Neural cell (in vitro differentiated cells): ENCODE measurements at regions not wholly inside any gene's neighbourhood (a gene's known extent, or its start where the extent isn't known, plus 50 kb on each side); places are given as distances from the start of the nearest gene placed in this dataset.

ENCODE experiments used
- EP300 ChIP-seq: fragments of 450-650 bp; conservative IDR thresholded peaks from 2 replicates; pipeline ENCODE4 v1.6.1; 2014; ENCODE audit warnings: antibody characterized with exemption, mild to moderate bottlenecking, moderate library complexity; ENCODE audit not compliant: poor library complexity, severe bottlenecking
- EZH2 ChIP-seq: fragments of 200-600, 300-800 bp; shearing (Covaris generic), sonication (generic); IDR thresholded peaks from 2 replicates; pipeline ENCODE4 v1.6.1; 2014; ENCODE audit warnings: antibody characterized with exemption, low read length, borderline replicate concordance, mild to moderate bottlenecking; ENCODE audit not compliant: insufficient read depth, poor library complexity, severe bottlenecking
- MXI1 ChIP-seq: fragments of 450-650 bp; conservative IDR thresholded peaks from 2 replicates; pipeline ENCODE4 v1.6.1; 2014; ENCODE audit warnings: antibody characterized with exemption, mild to moderate bottlenecking; ENCODE audit not compliant: poor library complexity, severe bottlenecking
- POLR2AphosphoS5 ChIP-seq: IDR thresholded peaks from 2 replicates; pipeline ENCODE4 v1.6.1; 2012
- TAF1 ChIP-seq: IDR thresholded peaks from 2 replicates; pipeline ENCODE4 v1.6.1; 2012; ENCODE audit warnings: low read depth
- TF ChIP-seq, protein P1 (sequence below): IDR thresholded peaks from 2 replicates; pipeline ENCODE4 v1.6.1; 2012; ENCODE audit warnings: borderline replicate concordance
- TF ChIP-seq, protein P2 (sequence below): fragments of 450-650 bp; IDR thresholded peaks from 2 replicates; pipeline ENCODE4 v1.5.1; 2014; ENCODE audit warnings: antibody characterized with exemption, mild to moderate bottlenecking, moderate library complexity; ENCODE audit not compliant: poor library complexity, severe bottlenecking

DNA sequence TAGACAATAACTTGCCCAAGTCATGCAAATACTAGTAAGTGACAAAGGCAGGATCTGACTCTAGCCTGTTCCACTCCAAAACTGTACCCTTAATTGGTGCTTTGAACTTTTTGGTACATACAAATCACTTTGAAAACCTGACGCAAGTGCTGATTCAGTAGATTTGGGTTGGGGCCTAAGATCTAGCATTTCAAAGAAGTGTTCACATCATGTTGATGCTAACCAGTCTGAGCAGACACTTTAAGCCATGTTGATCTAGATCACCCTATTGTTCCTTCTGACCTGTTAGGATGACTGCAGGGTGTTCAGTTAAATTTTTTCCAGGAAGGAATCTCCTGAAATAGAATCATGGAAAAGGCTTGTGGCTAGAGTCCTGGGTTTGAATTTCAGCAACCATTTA lies 57.7 kb upstream of the CPEB4 start:
- TF ChIP-seq, protein P1, sequence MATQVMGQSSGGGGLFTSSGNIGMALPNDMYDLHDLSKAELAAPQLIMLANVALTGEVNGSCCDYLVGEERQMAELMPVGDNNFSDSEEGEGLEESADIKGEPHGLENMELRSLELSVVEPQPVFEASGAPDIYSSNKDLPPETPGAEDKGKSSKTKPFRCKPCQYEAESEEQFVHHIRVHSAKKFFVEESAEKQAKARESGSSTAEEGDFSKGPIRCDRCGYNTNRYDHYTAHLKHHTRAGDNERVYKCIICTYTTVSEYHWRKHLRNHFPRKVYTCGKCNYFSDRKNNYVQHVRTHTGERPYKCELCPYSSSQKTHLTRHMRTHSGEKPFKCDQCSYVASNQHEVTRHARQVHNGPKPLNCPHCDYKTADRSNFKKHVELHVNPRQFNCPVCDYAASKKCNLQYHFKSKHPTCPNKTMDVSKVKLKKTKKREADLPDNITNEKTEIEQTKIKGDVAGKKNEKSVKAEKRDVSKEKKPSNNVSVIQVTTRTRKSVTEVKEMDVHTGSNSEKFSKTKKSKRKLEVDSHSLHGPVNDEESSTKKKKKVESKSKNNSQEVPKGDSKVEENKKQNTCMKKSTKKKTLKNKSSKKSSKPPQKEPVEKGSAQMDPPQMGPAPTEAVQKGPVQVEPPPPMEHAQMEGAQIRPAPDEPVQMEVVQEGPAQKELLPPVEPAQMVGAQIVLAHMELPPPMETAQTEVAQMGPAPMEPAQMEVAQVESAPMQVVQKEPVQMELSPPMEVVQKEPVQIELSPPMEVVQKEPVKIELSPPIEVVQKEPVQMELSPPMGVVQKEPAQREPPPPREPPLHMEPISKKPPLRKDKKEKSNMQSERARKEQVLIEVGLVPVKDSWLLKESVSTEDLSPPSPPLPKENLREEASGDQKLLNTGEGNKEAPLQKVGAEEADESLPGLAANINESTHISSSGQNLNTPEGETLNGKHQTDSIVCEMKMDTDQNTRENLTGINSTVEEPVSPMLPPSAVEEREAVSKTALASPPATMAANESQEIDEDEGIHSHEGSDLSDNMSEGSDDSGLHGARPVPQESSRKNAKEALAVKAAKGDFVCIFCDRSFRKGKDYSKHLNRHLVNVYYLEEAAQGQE = no peak
- TF ChIP-seq, protein P2, sequence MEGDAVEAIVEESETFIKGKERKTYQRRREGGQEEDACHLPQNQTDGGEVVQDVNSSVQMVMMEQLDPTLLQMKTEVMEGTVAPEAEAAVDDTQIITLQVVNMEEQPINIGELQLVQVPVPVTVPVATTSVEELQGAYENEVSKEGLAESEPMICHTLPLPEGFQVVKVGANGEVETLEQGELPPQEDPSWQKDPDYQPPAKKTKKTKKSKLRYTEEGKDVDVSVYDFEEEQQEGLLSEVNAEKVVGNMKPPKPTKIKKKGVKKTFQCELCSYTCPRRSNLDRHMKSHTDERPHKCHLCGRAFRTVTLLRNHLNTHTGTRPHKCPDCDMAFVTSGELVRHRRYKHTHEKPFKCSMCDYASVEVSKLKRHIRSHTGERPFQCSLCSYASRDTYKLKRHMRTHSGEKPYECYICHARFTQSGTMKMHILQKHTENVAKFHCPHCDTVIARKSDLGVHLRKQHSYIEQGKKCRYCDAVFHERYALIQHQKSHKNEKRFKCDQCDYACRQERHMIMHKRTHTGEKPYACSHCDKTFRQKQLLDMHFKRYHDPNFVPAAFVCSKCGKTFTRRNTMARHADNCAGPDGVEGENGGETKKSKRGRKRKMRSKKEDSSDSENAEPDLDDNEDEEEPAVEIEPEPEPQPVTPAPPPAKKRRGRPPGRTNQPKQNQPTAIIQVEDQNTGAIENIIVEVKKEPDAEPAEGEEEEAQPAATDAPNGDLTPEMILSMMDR = no peak
- TF ChIP-seq TAF1 = no peak
- TF ChIP-seq EZH2 = no peak
- no peak for TF ChIP-seq POLR2AphosphoS5
- no peak for TF ChIP-seq EP300
- no peak for TF ChIP-seq MXI1
